ENCODE measurements at regions not wholly inside any gene's neighbourhood (a gene's known extent, or its start where the extent isn't known, plus 50 kb on each side); places are given as distances from the start of the nearest gene placed in this dataset.

GRCh38 chr15:69744391-69745162 is 292.0 kb downstream of the RPLP1 start:
- no peak for DNase-seq (ENCODE audit: low read depth)
- TF ChIP-seq, protein P1, sequence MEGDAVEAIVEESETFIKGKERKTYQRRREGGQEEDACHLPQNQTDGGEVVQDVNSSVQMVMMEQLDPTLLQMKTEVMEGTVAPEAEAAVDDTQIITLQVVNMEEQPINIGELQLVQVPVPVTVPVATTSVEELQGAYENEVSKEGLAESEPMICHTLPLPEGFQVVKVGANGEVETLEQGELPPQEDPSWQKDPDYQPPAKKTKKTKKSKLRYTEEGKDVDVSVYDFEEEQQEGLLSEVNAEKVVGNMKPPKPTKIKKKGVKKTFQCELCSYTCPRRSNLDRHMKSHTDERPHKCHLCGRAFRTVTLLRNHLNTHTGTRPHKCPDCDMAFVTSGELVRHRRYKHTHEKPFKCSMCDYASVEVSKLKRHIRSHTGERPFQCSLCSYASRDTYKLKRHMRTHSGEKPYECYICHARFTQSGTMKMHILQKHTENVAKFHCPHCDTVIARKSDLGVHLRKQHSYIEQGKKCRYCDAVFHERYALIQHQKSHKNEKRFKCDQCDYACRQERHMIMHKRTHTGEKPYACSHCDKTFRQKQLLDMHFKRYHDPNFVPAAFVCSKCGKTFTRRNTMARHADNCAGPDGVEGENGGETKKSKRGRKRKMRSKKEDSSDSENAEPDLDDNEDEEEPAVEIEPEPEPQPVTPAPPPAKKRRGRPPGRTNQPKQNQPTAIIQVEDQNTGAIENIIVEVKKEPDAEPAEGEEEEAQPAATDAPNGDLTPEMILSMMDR (IDR thresholded peaks at IDR 0.05; ENCODE audit: insufficient read depth, low read length): no peak

DNA sequence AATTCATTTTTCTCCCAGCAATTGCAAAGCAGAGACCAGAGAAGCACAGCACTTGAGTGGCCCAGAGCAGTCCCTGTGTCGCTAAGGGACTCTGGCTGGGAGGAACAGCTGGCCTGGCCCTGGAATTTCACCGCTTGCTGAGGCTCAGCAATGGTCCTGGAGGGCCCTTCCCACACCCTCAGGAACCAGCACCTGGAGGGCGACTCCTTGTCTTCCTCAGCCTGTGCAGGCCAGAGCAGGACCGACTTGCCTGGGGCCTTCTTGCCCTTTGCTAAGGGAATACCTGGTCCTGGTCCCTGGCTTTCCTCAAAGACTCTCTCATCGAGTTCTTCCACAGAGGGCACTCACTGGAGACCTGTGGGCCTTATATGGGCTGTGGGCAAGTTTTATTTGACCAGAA is 294.6 kb downstream of the RPLP1 start:
- no peak overlapping the region for H3K4me3 ChIP-seq (ENCODE audit: low read depth, low read length)
- TF ChIP-seq, protein P1 (IDR thresholded peaks at IDR 0.05; ENCODE audit: insufficient read depth, low read length): no peak
- DNase-seq (ENCODE audit: low read depth): no peak

More at GRCh38 chr15:69744391-69745162, 292.0 kb downstream of the RPLP1 start:
- H3K4me3 ChIP-seq (ENCODE audit: low read depth, low read length): no peak overlapping the region

DNA sequence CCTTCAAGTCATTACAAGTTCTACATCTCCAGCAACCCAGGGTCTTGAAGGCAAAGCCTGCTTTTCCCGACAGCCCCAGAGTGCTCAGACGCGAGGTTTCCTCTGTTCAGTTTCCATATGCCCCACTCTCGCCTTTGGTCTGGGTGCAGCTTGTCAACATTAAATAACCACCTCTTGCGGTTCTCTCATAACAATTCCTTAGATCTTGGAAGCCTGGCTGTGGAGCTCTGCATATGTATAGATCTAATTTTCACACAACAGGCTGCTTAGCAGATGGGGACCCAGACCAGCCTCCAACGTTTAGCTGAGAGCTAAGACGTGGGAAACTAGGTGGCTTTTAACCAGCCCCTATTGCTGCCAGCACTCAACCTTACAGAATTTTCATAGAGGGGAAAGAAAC is 295.5 kb downstream of the RPLP1 start:
- DNase-seq (ENCODE audit: low read depth): no peak
- H3K4me3 ChIP-seq (ENCODE audit: low read depth, low read length): no peak overlapping the region
- TF ChIP-seq, protein P1 (IDR thresholded peaks at IDR 0.05; ENCODE audit: insufficient read depth, low read length): no peak

GRCh38 chr15:69748576-69749185 is 296.1 kb downstream of the RPLP1 start:
- H3K4me3 ChIP-seq (ENCODE audit: low read depth, low read length): no peak overlapping the region
- TF ChIP-seq, protein P1 (IDR thresholded peaks at IDR 0.05; ENCODE audit: insufficient read depth, low read length): no peak
- DNase-seq (ENCODE audit: low read depth): no peak

GRCh38 chr15:69749274-69749673 is 296.7 kb downstream of the RPLP1 start:
- TF ChIP-seq, protein P1 (IDR thresholded peaks at IDR 0.05; ENCODE audit: insufficient read depth, low read length): no peak
- no peak overlapping the region for H3K4me3 ChIP-seq (ENCODE audit: low read depth, low read length)
- no peak for DNase-seq (ENCODE audit: low read depth)

DNA sequence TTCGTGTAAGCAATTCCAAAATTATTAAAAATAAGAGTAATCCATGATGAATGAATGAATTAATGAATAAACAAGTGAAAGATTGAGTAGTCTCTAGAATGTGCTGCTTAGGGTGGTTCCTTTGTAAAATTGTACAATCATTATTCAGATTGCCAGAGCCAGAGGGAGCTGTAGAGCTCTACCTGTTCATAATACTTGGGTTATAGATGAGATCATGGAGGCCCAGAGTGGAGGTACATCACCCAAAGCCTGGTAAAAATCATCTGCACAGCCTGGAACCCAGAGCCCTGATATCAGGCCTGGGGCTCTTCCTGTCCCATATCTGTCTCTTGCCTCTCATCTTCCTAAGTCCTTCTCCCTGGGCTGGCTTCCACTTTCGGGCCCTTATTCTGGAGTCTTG is 297.2 kb downstream of the RPLP1 start:
- DNase-seq (ENCODE audit: low read depth): no peak
- H3K4me3 ChIP-seq (ENCODE audit: low read depth, low read length): no peak overlapping the region
- TF ChIP-seq, protein P1 (IDR thresholded peaks at IDR 0.05; ENCODE audit: insufficient read depth, low read length): peak; percentile 12
